ENCODE measurements at regions not wholly inside any gene's neighbourhood (a gene's known extent, or its start where the extent isn't known, plus 50 kb on each side); places are given as distances from the start of the nearest gene placed in this dataset.

DNA sequence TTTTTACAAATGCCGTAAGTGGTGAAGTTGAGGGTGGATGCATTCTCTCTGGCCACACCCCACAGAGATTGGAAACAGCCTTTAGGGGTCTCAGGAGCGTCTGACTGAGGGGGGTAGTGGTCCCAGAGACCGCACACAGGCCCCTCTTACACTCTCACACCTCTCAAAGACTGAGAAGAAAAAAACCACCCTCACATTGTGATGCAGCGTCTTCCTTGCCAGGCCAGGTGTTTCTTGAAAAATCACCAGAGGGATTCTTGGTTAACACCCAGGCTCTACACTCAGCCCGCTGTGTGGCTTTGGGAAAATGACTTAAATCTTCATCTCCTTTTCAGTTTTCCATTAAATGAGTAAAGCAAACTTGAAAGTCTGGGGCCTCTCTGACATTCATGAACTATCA lies 115.8 kb upstream of the SPTLC3 start:
- Histone ChIP-seq H3K9me3 (ENCODE audit: control insufficient read depth in 5 of 5, low read length in 5 of 5) (no peaks in the 10 kb centered on the region), H3K4me1 (ENCODE audit: control insufficient read depth in 5 of 5, insufficient read depth in 5 of 5, low read length in 5 of 5) (peaks cover 0 to 3% (median 0%) of the 10 kb centered on the region in 5 donors), H3K36me3 (ENCODE audit: control insufficient read depth in 5 of 5, insufficient read depth in 5 of 5, low read length in 5 of 5) (no peaks in the 10 kb centered on the region), H3K27me3 (ENCODE audit: control insufficient read depth in 5 of 5, insufficient read depth in 4 of 5, low read length in 5 of 5) (peaks cover 0 to 11% (median 4%) of the 10 kb centered on the region in 5 donors), H3K9ac (ENCODE audit: low read length in 5 of 5) (no peak overlapping the region), H3K4me3 (ENCODE audit: low read depth in 1 of 5, low read length in 5 of 5) (no peak overlapping the region), H3K27ac (ENCODE audit: low read depth, low read length) (no peak overlapping the region)

DNA sequence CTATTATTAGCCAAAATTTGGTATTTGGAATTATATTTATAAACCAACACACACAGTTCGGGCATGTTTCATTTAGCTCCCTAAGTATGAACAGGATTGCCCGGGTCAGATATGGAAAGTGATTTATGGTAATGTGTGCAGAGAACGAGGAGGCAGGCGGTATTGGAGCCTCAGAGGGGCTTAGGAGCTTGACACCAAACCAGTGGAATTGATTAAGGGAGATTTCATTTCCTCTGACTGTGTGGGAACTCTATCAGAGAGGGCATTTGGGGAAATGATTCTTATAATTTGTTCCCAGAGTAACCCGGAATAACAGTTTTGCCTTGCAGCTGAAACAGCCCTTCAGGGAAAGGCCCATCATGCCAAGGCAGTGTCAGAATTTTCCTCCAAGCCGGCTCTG lies 115.1 kb upstream of the SPTLC3 start:
- Histone ChIP-seq H3K36me3 (ENCODE audit: control insufficient read depth in 5 of 5, insufficient read depth in 5 of 5, low read length in 5 of 5) (no peaks in the 10 kb centered on the region), H3K4me1 (ENCODE audit: control insufficient read depth in 5 of 5, insufficient read depth in 5 of 5, low read length in 5 of 5) (peaks cover 0 to 3% (median 0%) of the 10 kb centered on the region in 5 donors), H3K4me3 (ENCODE audit: low read depth in 1 of 5, low read length in 5 of 5) (no peak overlapping the region), H3K27me3 (ENCODE audit: control insufficient read depth in 5 of 5, insufficient read depth in 4 of 5, low read length in 5 of 5) (peaks cover 0 to 11% (median 4%) of the 10 kb centered on the region in 5 donors), H3K9ac (ENCODE audit: low read length in 5 of 5) (no peak overlapping the region), H3K27ac (ENCODE audit: low read depth, low read length) (no peak overlapping the region), H3K9me3 (ENCODE audit: control insufficient read depth in 5 of 5, low read length in 5 of 5) (no peaks in the 10 kb centered on the region)

DNA sequence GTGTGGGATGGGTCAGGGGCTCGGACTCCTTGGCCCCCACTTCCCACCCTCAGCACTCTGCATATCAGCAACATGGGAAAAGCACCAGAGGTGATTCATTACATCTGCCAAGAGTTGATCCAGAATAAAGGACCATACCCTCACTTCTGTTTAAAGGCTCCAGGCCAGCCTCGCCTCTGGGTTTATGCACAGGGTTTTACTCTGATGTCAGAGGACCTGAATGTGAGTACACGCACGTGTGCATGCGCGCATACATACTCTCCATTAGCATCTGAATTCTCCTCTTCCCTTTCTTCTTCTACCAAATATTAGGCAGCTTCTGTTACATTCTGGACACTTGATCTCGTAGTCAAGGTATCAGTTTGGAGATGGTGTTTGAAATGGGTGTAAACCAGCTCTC lies 114.7 kb upstream of the SPTLC3 start:
- peaks cover 0 to 3% (median 0%) of the 10 kb centered on the region in 5 donors for H3K4me1 ChIP-seq (ENCODE audit: control insufficient read depth in 5 of 5, insufficient read depth in 5 of 5, low read length in 5 of 5)
- no peaks in the 10 kb centered on the region for H3K9me3 ChIP-seq (ENCODE audit: control insufficient read depth in 5 of 5, low read length in 5 of 5)
- H3K27me3 ChIP-seq (ENCODE audit: control insufficient read depth in 5 of 5, insufficient read depth in 4 of 5, low read length in 5 of 5) = peaks cover 0 to 11% (median 4%) of the 10 kb centered on the region in 5 donors
- H3K36me3 ChIP-seq (ENCODE audit: control insufficient read depth in 5 of 5, insufficient read depth in 5 of 5, low read length in 5 of 5) = no peaks in the 10 kb centered on the region
- H3K9ac ChIP-seq (ENCODE audit: low read length in 5 of 5) = no peak overlapping the region
- no peak overlapping the region for H3K27ac ChIP-seq (ENCODE audit: low read depth, low read length)
- H3K4me3 ChIP-seq (ENCODE audit: low read depth in 1 of 5, low read length in 5 of 5) = no peak overlapping the region

DNA sequence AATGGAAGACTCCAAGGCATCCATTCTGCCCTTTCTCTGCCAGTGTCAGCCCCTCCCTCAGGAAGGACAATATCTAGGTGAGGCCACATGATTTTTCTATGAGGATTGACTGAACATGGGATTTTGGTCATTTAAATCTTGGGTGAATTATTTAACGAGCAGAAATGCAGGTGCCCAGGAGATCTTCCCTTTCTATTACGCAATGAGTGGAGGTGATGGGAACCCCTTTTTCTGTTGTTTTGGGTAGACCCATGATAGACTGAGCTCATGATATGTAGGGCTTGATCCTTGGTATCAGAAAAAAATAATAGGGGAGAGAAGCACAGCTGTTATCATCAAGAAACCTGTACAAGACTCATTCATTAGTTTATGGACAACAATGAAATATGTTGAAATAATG lies 112.6 kb upstream of the SPTLC3 start:
- Histone ChIP-seq H3K9ac (ENCODE audit: low read length in 5 of 5) (no peak overlapping the region), H3K4me1 (ENCODE audit: control insufficient read depth in 5 of 5, insufficient read depth in 5 of 5, low read length in 5 of 5) (peaks cover 0 to 3% (median 0%) of the 10 kb centered on the region in 5 donors), H3K4me3 (ENCODE audit: low read depth in 1 of 5, low read length in 5 of 5) (no peak overlapping the region), H3K27ac (ENCODE audit: low read depth, low read length) (no peak overlapping the region), H3K27me3 (ENCODE audit: control insufficient read depth in 5 of 5, insufficient read depth in 4 of 5, low read length in 5 of 5) (peaks cover 0 to 11% (median 4%) of the 10 kb centered on the region in 5 donors), H3K9me3 (ENCODE audit: control insufficient read depth in 5 of 5, low read length in 5 of 5) (no peaks in the 10 kb centered on the region), H3K36me3 (ENCODE audit: control insufficient read depth in 5 of 5, insufficient read depth in 5 of 5, low read length in 5 of 5) (no peaks in the 10 kb centered on the region)

DNA sequence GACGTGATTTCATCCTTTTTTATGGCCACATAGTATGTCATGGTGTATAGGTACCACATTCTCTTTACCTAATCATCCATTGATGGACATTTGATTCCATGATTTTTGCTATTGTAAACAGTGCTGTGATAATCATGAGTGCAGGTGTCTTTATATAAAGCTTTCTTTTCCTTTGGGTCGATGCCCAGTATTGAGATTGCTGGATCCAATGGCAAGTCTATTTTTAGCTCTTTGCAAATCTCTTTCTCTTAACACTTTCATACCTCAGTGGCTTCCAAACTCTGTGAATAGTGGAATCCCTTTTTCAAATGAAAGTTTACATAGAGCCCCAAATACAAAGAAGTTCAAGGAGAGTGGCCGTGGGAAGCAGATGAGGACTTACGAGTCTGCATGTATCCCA lies 105.8 kb upstream of the SPTLC3 start:
- Histone ChIP-seq H3K36me3 (ENCODE audit: control insufficient read depth in 5 of 5, insufficient read depth in 5 of 5, low read length in 5 of 5) (no peaks in the 10 kb centered on the region), H3K4me3 (ENCODE audit: low read depth in 1 of 5, low read length in 5 of 5) (no peak overlapping the region), H3K27ac (ENCODE audit: low read depth, low read length) (no peak overlapping the region), H3K9me3 (ENCODE audit: control insufficient read depth in 5 of 5, low read length in 5 of 5) (no peaks in the 10 kb centered on the region), H3K27me3 (ENCODE audit: control insufficient read depth in 5 of 5, insufficient read depth in 4 of 5, low read length in 5 of 5) (no peaks in the 10 kb centered on the region), H3K9ac (ENCODE audit: low read length in 5 of 5) (no peak overlapping the region), H3K4me1 (ENCODE audit: control insufficient read depth in 5 of 5, insufficient read depth in 5 of 5, low read length in 5 of 5) (no peaks in the 10 kb centered on the region)

DNA sequence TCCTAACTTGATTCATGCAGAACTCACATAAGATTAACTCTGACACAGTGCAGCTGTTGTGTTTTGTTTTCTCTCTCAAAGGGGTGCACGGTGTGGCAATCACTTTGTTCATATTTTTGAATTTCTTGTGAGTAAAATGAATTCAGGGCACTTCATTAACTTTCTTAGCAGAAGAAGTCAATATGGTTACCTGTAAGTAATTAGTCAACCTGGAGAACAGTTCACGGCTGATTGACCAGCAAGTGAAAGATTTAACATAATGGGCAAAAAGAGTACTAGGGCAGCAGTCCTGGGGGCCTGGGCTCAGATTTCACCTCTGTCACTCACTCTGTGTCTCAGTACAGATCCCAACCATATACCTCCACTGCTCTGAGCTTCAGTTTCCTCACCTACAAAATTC lies 102.4 kb upstream of the SPTLC3 start:
- Histone ChIP-seq H3K36me3 (ENCODE audit: control insufficient read depth in 5 of 5, insufficient read depth in 5 of 5, low read length in 5 of 5) (no peaks in the 10 kb centered on the region), H3K27ac (ENCODE audit: low read depth, low read length) (no peak overlapping the region), H3K27me3 (ENCODE audit: control insufficient read depth in 5 of 5, insufficient read depth in 4 of 5, low read length in 5 of 5) (no peaks in the 10 kb centered on the region), H3K9ac (ENCODE audit: low read length in 5 of 5) (no peak overlapping the region), H3K9me3 (ENCODE audit: control insufficient read depth in 5 of 5, low read length in 5 of 5) (no peaks in the 10 kb centered on the region), H3K4me1 (ENCODE audit: control insufficient read depth in 5 of 5, insufficient read depth in 5 of 5, low read length in 5 of 5) (no peaks in the 10 kb centered on the region), H3K4me3 (ENCODE audit: low read depth in 1 of 5, low read length in 5 of 5) (no peak overlapping the region)

DNA sequence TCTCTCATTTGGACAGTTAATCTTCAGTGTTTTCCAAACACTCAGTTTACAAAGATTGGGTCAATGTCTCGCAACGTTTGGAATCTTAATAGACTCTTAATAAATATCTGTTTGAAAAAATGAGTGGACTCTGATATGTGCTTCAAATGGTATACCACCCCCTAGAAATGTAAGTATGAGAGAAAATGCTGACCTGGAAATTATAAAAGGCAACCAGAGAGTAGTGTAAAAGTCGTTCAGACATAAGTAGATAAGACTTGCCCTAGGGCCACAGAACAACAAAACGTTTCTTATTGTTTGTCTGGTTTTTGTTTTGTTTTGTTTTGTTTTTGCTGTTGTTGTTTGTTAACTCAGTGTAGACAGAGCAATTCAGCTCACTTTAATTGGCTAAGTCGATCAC lies 97.4 kb upstream of the SPTLC3 start:
- H3K4me3 ChIP-seq (ENCODE audit: low read depth in 1 of 5, low read length in 5 of 5) = no peak overlapping the region
- H3K27ac ChIP-seq (ENCODE audit: low read depth, low read length) = no peak overlapping the region
- H3K27me3 ChIP-seq (ENCODE audit: control insufficient read depth in 5 of 5, insufficient read depth in 4 of 5, low read length in 5 of 5) = no peaks in the 10 kb centered on the region
- H3K9me3 ChIP-seq (ENCODE audit: control insufficient read depth in 5 of 5, low read length in 5 of 5) = no peaks in the 10 kb centered on the region
- H3K4me1 ChIP-seq (ENCODE audit: control insufficient read depth in 5 of 5, insufficient read depth in 5 of 5, low read length in 5 of 5) = no peaks in the 10 kb centered on the region
- H3K9ac ChIP-seq (ENCODE audit: low read length in 5 of 5) = no peak overlapping the region
- no peaks in the 10 kb centered on the region for H3K36me3 ChIP-seq (ENCODE audit: control insufficient read depth in 5 of 5, insufficient read depth in 5 of 5, low read length in 5 of 5)

DNA sequence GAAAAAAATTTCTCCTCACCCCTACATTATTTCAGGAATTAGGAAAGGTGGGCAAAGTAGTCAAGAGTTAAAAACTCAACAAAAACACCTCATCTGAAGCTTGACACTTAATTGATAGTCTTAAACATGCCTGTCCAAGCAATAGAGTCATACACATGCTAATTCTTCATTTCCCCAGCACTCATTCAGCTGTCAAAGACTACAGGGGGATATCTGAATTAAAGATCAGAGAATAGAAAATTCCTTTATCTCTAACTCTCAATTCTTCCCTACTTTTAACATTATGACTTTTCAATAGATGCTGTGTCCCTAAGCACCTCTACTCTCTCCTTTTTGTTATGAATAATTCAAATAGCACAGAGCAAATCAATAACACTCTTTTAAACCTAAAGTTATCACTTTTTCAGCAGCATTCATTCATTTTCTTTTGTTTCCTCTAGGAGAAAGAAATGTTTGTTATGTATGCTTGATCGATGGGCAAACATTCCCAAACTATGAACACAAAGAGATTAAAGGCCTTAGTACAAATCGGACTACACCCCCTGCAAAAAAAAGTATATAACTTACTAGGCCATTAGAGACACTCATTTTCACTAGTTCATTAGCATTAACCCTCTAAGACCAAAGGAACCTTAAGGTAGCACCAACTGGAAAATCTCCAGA lies 94.9 kb upstream of the SPTLC3 start:
- Histone ChIP-seq H3K9me3 (ENCODE audit: control insufficient read depth in 5 of 5, low read length in 5 of 5) (no peaks in the 10 kb centered on the region), H3K27me3 (ENCODE audit: control insufficient read depth in 5 of 5, insufficient read depth in 4 of 5, low read length in 5 of 5) (no peaks in the 10 kb centered on the region), H3K4me3 (ENCODE audit: low read depth in 1 of 5, low read length in 5 of 5) (no peak overlapping the region), H3K36me3 (ENCODE audit: control insufficient read depth in 5 of 5, insufficient read depth in 5 of 5, low read length in 5 of 5) (no peaks in the 10 kb centered on the region), H3K4me1 (ENCODE audit: control insufficient read depth in 5 of 5, insufficient read depth in 5 of 5, low read length in 5 of 5) (no peaks in the 10 kb centered on the region), H3K9ac (ENCODE audit: low read length in 5 of 5) (no peak overlapping the region), H3K27ac (ENCODE audit: low read depth, low read length) (no peak overlapping the region)

DNA sequence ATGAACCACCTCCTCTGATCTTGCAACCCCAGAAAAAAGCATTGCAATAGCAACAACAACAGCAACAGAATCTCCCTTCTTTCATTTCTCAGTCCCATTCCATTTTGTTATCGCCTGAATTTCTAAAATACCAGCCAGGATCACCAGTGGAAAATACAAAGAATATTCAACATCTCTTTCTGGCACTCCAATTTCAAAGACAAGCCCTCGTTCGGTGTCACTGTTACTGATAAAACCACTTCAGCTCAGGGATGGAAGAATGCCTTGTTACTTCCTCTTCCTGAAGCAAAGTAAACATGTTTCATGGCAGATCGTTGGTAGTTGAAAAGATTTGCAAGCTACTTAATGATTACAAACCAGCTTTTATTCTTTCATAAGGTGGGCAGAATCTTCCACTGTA lies 94.0 kb upstream of the SPTLC3 start:
- H3K27me3 ChIP-seq (ENCODE audit: control insufficient read depth in 5 of 5, insufficient read depth in 4 of 5, low read length in 5 of 5) = no peaks in the 10 kb centered on the region
- no peak overlapping the region for H3K9ac ChIP-seq (ENCODE audit: low read length in 5 of 5)
- H3K9me3 ChIP-seq (ENCODE audit: control insufficient read depth in 5 of 5, low read length in 5 of 5) = no peaks in the 10 kb centered on the region
- H3K36me3 ChIP-seq (ENCODE audit: control insufficient read depth in 5 of 5, insufficient read depth in 5 of 5, low read length in 5 of 5) = no peaks in the 10 kb centered on the region
- no peak overlapping the region for H3K4me3 ChIP-seq (ENCODE audit: low read depth in 1 of 5, low read length in 5 of 5)
- H3K4me1 ChIP-seq (ENCODE audit: control insufficient read depth in 5 of 5, insufficient read depth in 5 of 5, low read length in 5 of 5) = no peaks in the 10 kb centered on the region
- H3K27ac ChIP-seq (ENCODE audit: low read depth, low read length) = no peak overlapping the region

DNA sequence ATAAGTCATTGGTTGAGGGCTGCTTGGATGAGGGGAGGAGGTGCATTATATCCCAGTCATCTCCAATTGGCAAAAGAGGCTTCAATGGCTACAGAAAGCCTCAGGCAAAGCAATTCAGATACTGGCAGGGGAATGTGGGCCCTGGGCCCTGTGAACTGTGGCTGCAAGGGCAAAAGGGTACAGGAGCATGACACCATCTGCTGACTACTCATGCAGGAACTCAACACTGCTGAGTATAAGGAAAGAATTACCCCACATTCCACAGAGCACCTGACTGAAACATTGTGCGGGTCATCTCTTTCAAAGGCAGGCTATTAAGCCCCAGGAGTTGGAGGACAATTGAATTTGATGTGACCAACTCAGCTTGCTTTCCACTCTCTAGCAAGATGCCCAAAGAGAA lies 92.1 kb upstream of the SPTLC3 start:
- H3K4me3 ChIP-seq (ENCODE audit: low read depth in 1 of 5, low read length in 5 of 5) = no peak overlapping the region
- H3K9me3 ChIP-seq (ENCODE audit: control insufficient read depth in 5 of 5, low read length in 5 of 5) = no peaks in the 10 kb centered on the region
- H3K9ac ChIP-seq (ENCODE audit: low read length in 5 of 5) = no peak overlapping the region

More for the DNA sequence above, 92.1 kb upstream of the SPTLC3 start:
- Histone ChIP-seq H3K36me3 (ENCODE audit: control insufficient read depth in 5 of 5, insufficient read depth in 5 of 5, low read length in 5 of 5) (no peaks in the 10 kb centered on the region), H3K27me3 (ENCODE audit: control insufficient read depth in 5 of 5, insufficient read depth in 4 of 5, low read length in 5 of 5) (no peaks in the 10 kb centered on the region), H3K27ac (ENCODE audit: low read depth, low read length) (no peak overlapping the region), H3K4me1 (ENCODE audit: control insufficient read depth in 5 of 5, insufficient read depth in 5 of 5, low read length in 5 of 5) (no peaks in the 10 kb centered on the region)

Data from subcutaneous abdominal adipose tissue (tissue), 5 donors.